ENCODE measurements at regions not wholly inside any gene's neighbourhood (a gene's known extent, or its start where the extent isn't known, plus 50 kb on each side); places are given as distances from the start of the nearest gene placed in this dataset.

- no peak for DNase-seq (ENCODE audit: low read depth in 2 of 2)
These were observed 97.4 kb upstream of the RBMS3 start for GRCh38 chr3:29183346-29184087.

GRCh38 chr3:29185706-29186105, 95.2 kb upstream of the RBMS3 start:
- no peak for DNase-seq (ENCODE audit: low read depth in 2 of 2)

GRCh38 chr3:29186131-29186599, 94.7 kb upstream of the RBMS3 start:
- DNase-seq (ENCODE audit: low read depth in 2 of 2) = no peak

- no peak for DNase-seq (ENCODE audit: low read depth in 2 of 2)
These were observed 93.7 kb upstream of the RBMS3 start for GRCh38 chr3:29186982-29187725.

- no peak for DNase-seq (ENCODE audit: low read depth in 2 of 2)
These were observed 91.5 kb upstream of the RBMS3 start for GRCh38 chr3:29189328-29189727.

GRCh38 chr3:29194139-29194538, 86.7 kb upstream of the RBMS3 start:
- DNase-seq (ENCODE audit: low read depth in 2 of 2) = no peak

GRCh38 chr3:29195056-29195455, 85.8 kb upstream of the RBMS3 start:
- no peak for DNase-seq (ENCODE audit: low read depth in 2 of 2)

GRCh38 chr3:29201604-29202003, 79.3 kb upstream of the RBMS3 start:
- DNase-seq (ENCODE audit: low read depth in 2 of 2) = no peak

GRCh38 chr3:29202378-29202777, 78.5 kb upstream of the RBMS3 start:
- DNase-seq (ENCODE audit: low read depth in 2 of 2) = no peak

- DNase-seq (ENCODE audit: low read depth in 2 of 2) = no peak
These were observed 77.0 kb upstream of the RBMS3 start for GRCh38 chr3:29203851-29204250.

GRCh38 chr3:29207427-29207826, 73.4 kb upstream of the RBMS3 start:
- DNase-seq (ENCODE audit: low read depth in 2 of 2) = no peak

- DNase-seq (ENCODE audit: low read depth in 2 of 2) = no peak
These were observed 68.0 kb upstream of the RBMS3 start for GRCh38 chr3:29212789-29213433.

GRCh38 chr3:29214009-29214658, 66.7 kb upstream of the RBMS3 start:
- no peak for DNase-seq (ENCODE audit: low read depth in 2 of 2)

- DNase-seq (ENCODE audit: low read depth in 2 of 2) = no peak
These were observed 64.9 kb upstream of the RBMS3 start for GRCh38 chr3:29215948-29216347.

GRCh38 chr3:29226706-29227105, 54.2 kb upstream of the RBMS3 start:
- no peak for DNase-seq (ENCODE audit: low read depth in 2 of 2)

- no peak for DNase-seq (ENCODE audit: low read depth in 2 of 2)
These were observed 53.6 kb upstream of the RBMS3 start for GRCh38 chr3:29227307-29227706.
